ENCODE measurements at regions not wholly inside any gene's neighbourhood (a gene's known extent, or its start where the extent isn't known, plus 50 kb on each side); places are given as distances from the start of the nearest gene placed in this dataset.
A peak's percentile ranks its signal among the peaks of the same experiment; 100 is the strongest.

DNA sequence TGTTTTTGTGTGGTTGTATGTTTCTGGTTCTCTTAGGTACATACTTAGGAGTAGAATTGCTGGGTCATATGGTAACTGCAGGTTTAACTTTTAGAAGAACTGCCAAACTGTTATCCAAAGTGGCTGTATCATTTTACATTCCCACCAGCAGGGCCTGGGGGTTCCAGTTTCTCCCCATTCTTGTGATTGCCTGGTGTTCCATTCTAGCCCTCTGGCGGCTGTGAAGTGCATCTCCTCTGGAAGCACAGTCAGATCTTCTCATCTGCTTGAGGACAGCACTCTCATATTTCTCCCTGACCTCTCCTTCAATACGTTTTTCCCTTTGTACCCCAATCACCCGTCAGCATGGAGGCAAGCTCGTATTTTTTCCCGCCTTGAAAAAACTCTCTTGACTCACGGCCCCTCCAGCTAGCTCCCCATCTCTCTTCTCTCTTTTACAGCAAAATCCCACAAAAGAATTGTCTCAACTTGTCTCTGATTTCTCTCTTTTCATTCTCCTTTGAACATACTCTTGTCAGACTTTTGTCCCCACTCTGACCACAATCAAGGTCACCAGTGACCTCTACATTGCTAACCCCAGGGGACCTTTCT lies 56.8 kb upstream of the THY1 start:
- DNase-seq (ENCODE audit: low read depth): peak; percentile 32
- Mint-ChIP-seq H3K4me3 (ENCODE audit: unreplicated experiment) (no peak overlapping the region), H3K4me1 (ENCODE audit: low read depth, unreplicated experiment) (peaks cover 12% of the 10 kb centered on the region), H3K27ac (ENCODE audit: unreplicated experiment) (no peak overlapping the region), H3K9me3 (ENCODE audit: unreplicated experiment) (peaks cover 4% of the 10 kb centered on the region), H3K27me3 (ENCODE audit: low read depth, unreplicated experiment) (peaks cover 49% of the 10 kb centered on the region), H3K36me3 (ENCODE audit: low read depth, unreplicated experiment) (no peaks in the 10 kb centered on the region)
- Histone ChIP-seq H4K20me1 (ENCODE audit: insufficient read depth, low read length) (no peaks in the 10 kb centered on the region), H2AFZ (ENCODE audit: low read depth, low read length) (no peak overlapping the region), H3K4me3 (ENCODE audit: insufficient read depth, low read depth, low read length) (no peak overlapping the region), H3K27me3 (ENCODE audit: insufficient read depth, low read length) (peaks cover 8% of the 10 kb centered on the region), H3K4me1 (ENCODE audit: insufficient read depth, low read length) (peaks cover 14% of the 10 kb centered on the region), H3K27ac (ENCODE audit: low read depth, low read length) (no peak overlapping the region), H3K9ac (ENCODE audit: low read length) (no peak overlapping the region), H3K36me3 (ENCODE audit: insufficient read depth, low read length) (no peaks in the 10 kb centered on the region), H3K4me2 (ENCODE audit: low read length) (no peak overlapping the region), H3K79me2 (ENCODE audit: insufficient read depth, low read length) (no peaks in the 10 kb centered on the region), H3K9me3 (ENCODE audit: insufficient read depth, low read depth, low read length) (no peaks in the 10 kb centered on the region)
- peak; percentile 20 for FAIRE-seq
- TF ChIP-seq, protein P1, sequence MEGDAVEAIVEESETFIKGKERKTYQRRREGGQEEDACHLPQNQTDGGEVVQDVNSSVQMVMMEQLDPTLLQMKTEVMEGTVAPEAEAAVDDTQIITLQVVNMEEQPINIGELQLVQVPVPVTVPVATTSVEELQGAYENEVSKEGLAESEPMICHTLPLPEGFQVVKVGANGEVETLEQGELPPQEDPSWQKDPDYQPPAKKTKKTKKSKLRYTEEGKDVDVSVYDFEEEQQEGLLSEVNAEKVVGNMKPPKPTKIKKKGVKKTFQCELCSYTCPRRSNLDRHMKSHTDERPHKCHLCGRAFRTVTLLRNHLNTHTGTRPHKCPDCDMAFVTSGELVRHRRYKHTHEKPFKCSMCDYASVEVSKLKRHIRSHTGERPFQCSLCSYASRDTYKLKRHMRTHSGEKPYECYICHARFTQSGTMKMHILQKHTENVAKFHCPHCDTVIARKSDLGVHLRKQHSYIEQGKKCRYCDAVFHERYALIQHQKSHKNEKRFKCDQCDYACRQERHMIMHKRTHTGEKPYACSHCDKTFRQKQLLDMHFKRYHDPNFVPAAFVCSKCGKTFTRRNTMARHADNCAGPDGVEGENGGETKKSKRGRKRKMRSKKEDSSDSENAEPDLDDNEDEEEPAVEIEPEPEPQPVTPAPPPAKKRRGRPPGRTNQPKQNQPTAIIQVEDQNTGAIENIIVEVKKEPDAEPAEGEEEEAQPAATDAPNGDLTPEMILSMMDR (IDR thresholded peaks at IDR 0.05; ENCODE audit: insufficient read depth, low read depth, low read length): peak; percentile 79
- TF ChIP-seq EZH2 (IDR thresholded peaks at IDR 0.05; ENCODE audit: insufficient read depth, low read length): no peak

DNA sequence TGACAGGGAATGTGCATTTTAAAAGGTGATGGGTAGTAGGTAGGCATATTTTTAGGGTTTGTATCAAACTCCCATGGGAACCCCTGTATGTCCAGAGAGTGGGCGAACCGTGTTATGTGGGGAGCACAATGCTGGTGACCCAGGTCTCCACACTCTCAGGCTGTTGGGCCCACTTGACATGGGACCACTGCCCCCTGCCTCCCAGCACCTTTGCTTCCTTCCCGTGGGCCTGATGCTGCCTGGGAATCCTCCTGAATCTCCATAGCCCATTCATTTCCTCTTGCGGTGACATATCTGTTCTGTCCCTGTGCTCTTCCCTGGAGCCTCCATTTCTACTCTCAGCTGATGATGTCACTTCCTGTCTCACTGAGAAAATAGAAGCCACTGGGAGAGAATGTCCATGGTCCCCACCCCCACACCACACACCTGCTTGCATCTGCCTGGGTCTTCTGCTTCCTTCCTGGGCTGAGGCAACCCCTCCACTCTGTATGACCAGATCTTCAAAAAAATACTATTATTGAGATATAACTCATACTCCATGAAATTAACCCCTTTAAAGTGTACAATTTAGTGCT lies 55.8 kb upstream of the THY1 start:
- H3K9me3 Mint-ChIP-seq (ENCODE audit: unreplicated experiment): peaks cover 4% of the 10 kb centered on the region
- H3K27ac Mint-ChIP-seq (ENCODE audit: unreplicated experiment): no peak overlapping the region
- DNase-seq (ENCODE audit: low read depth) (no peak), FAIRE-seq (no peak)
- H3K4me3 Mint-ChIP-seq (ENCODE audit: unreplicated experiment): no peak overlapping the region
- Histone ChIP-seq H2AFZ (ENCODE audit: low read depth, low read length) (no peak overlapping the region), H3K36me3 (ENCODE audit: insufficient read depth, low read length) (no peaks in the 10 kb centered on the region), H3K27ac (ENCODE audit: low read depth, low read length) (no peak overlapping the region), H3K79me2 (ENCODE audit: insufficient read depth, low read length) (no peaks in the 10 kb centered on the region), H3K9ac (ENCODE audit: low read length) (no peak overlapping the region), H3K27me3 (ENCODE audit: insufficient read depth, low read length) (peaks cover 8% of the 10 kb centered on the region), H3K4me1 (ENCODE audit: insufficient read depth, low read length) (peaks cover 17% of the 10 kb centered on the region), H3K4me2 (ENCODE audit: low read length) (no peak overlapping the region), H4K20me1 (ENCODE audit: insufficient read depth, low read length) (no peaks in the 10 kb centered on the region), H3K9me3 (ENCODE audit: insufficient read depth, low read depth, low read length) (no peaks in the 10 kb centered on the region), H3K4me3 (ENCODE audit: insufficient read depth, low read depth, low read length) (no peak overlapping the region)
- peaks cover 44% of the 10 kb centered on the region for H3K27me3 Mint-ChIP-seq (ENCODE audit: low read depth, unreplicated experiment)
- H3K4me1 Mint-ChIP-seq (ENCODE audit: low read depth, unreplicated experiment): peaks cover 11% of the 10 kb centered on the region
- TF ChIP-seq, protein P1 (IDR thresholded peaks at IDR 0.05; ENCODE audit: insufficient read depth, low read depth, low read length): no peak
- no peak for TF ChIP-seq EZH2 (IDR thresholded peaks at IDR 0.05; ENCODE audit: insufficient read depth, low read length)
- no peaks in the 10 kb centered on the region for H3K36me3 Mint-ChIP-seq (ENCODE audit: low read depth, unreplicated experiment)

DNA sequence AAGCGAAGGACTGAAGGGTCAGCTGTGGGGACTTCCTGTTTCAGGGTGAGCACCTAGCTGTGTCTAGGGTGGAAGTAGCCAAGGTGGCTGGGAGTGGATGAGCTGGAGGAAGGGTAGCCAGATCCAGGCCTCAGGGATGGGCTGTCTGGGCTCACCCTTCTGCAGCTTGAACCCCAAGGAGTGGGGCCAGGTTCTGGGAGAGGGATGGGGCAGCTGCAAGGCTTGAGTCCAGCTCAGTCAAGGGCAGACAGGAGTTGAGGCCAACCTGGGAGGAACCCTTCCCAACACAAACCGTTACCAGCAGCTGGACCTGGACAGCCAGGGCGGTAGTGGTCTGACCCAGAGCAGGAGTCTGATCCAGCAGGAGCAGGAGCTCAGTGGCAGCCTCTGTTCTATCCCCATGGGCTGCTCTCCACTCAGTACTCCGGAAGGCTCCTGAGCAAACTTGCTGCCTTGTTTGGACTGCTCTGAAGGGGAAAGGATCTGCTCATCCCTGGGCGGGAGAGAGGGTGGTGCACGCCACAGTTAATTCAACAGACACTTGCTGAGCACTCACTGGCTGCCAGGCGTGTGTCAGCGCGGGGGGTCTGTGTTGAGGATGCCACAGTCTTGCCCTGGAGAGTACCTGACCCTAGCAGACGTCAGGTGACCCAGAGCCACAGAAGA lies 53.8 kb upstream of the THY1 start:
- H3K9me3 ChIP-seq (ENCODE audit: insufficient read depth, low read depth, low read length): no peaks in the 10 kb centered on the region
- no peak overlapping the region for H3K4me2 ChIP-seq (ENCODE audit: low read length)
- FAIRE-seq (no peak), DNase-seq (ENCODE audit: low read depth) (no peak)
- H3K27me3 Mint-ChIP-seq (ENCODE audit: low read depth, unreplicated experiment): peaks cover 42% of the 10 kb centered on the region
- peak overlapping the region; percentile 37 for H3K4me3 Mint-ChIP-seq (ENCODE audit: unreplicated experiment)
- TF ChIP-seq, protein P1 (IDR thresholded peaks at IDR 0.05; ENCODE audit: insufficient read depth, low read depth, low read length): no peak
- TF ChIP-seq EZH2 (IDR thresholded peaks at IDR 0.05; ENCODE audit: insufficient read depth, low read length): no peak
- H4K20me1 ChIP-seq (ENCODE audit: insufficient read depth, low read length): no peaks in the 10 kb centered on the region
- H3K9ac ChIP-seq (ENCODE audit: low read length): no peak overlapping the region
- H3K36me3 ChIP-seq (ENCODE audit: insufficient read depth, low read length): no peaks in the 10 kb centered on the region
- peaks cover 17% of the 10 kb centered on the region for H3K4me1 ChIP-seq (ENCODE audit: insufficient read depth, low read length)
- no peaks in the 10 kb centered on the region for H3K79me2 ChIP-seq (ENCODE audit: insufficient read depth, low read length)
- H3K27ac ChIP-seq (ENCODE audit: low read depth, low read length): no peak overlapping the region
- no peak overlapping the region for H2AFZ ChIP-seq (ENCODE audit: low read depth, low read length)
- H3K4me1 Mint-ChIP-seq (ENCODE audit: low read depth, unreplicated experiment): peaks cover 14% of the 10 kb centered on the region
- peak overlapping the region; percentile 22 for H3K27ac Mint-ChIP-seq (ENCODE audit: unreplicated experiment)
- no peaks in the 10 kb centered on the region for H3K36me3 Mint-ChIP-seq (ENCODE audit: low read depth, unreplicated experiment)
- H3K9me3 Mint-ChIP-seq (ENCODE audit: unreplicated experiment): peaks cover 4% of the 10 kb centered on the region
- peaks cover under 1% of the 10 kb centered on the region for H3K27me3 ChIP-seq (ENCODE audit: insufficient read depth, low read length)
- no peak overlapping the region for H3K4me3 ChIP-seq (ENCODE audit: insufficient read depth, low read depth, low read length)
